Common myeloid progenitor, CD34-positive (primary cell): ENCODE measurements at regions not wholly inside any gene's neighbourhood (a gene's known extent, or its start where the extent isn't known, plus 50 kb on each side); places are given as distances from the start of the nearest gene placed in this dataset.

ENCODE experiments used
- CTCF ChIA-PET: fragments of 350-600 bp; sonication (Branson Sonifier 250); formaldehyde crosslinking; loops from one replicate; lab custom pipeline; 2021; ENCODE audit warnings: antibody characterized with exemption; lab: Charles Lee
- POLR2A ChIA-PET: fragments of 350-600 bp; sonication (Branson Sonifier 250); formaldehyde crosslinking; loops from one replicate; lab custom pipeline; 2021; ENCODE audit warnings: antibody characterized with exemption; lab: Charles Lee
- DNase-seq, 3 donors: peaks; one replicate each; pipeline versions ENCODE4 v3.0.0 to v3.0.0-alpha.2; 2013
- H3K27ac ChIP-seq, 2 experiments: 1 replicate in 1 of 2; 2 replicates in 1 of 2; pipeline ENCODE4 v1.7.0; 2013; ENCODE audit warnings: inconsistent platforms in 2 of 2, low read length in 2 of 2, mild to moderate bottlenecking in 2 of 2, low read depth in 1 of 2, moderate library complexity in 1 of 2; ENCODE audit not compliant: severe bottlenecking in 2 of 2, insufficient read depth in 1 of 2, poor library complexity in 1 of 2
- H3K27me3 ChIP-seq, 5 experiments: replicated peaks in 2 of 5; 1 replicate in 3 of 5; 2 replicates in 2 of 5; pipeline versions ENCODE4 v1.6.1 to v1.7.0; 2013; ENCODE audit warnings: low read length in 4 of 5, mild to moderate bottlenecking in 2 of 5, moderate library complexity in 2 of 5, inconsistent platforms in 1 of 5; ENCODE audit not compliant: insufficient read depth in 5 of 5, control insufficient read depth in 4 of 5
- H3K36me3 ChIP-seq, 4 experiments: 1 replicate in 2 of 4; 2 replicates in 2 of 4; pipeline versions ENCODE4 v1.6.1 to v1.7.0; 2013; ENCODE audit warnings: low read length in 3 of 4, control low read depth in 1 of 4, mild to moderate bottlenecking in 1 of 4; ENCODE audit not compliant: control insufficient read depth in 4 of 4, insufficient read depth in 4 of 4
- H3K4me1 ChIP-seq, 4 experiments: 1 replicate in 3 of 4; 2 replicates in 1 of 4; pipeline versions ENCODE4 v1.6.1 to v1.7.1; 2013; ENCODE audit warnings: low read length in 3 of 4, mild to moderate bottlenecking in 3 of 4, control low read depth in 1 of 4, inconsistent platforms in 1 of 4, moderate library complexity in 1 of 4; ENCODE audit not compliant: control insufficient read depth in 4 of 4, insufficient read depth in 4 of 4; ENCODE audit errors: control extremely low read depth in 1 of 4
- H3K4me3 ChIP-seq, 7 experiments: 1 replicate in 4 of 7; 2 replicates in 3 of 7; pipeline versions ENCODE4 v1.5.1 to v1.7.0; 2013; ENCODE audit warnings: mild to moderate bottlenecking in 7 of 7, low read length in 6 of 7, moderate library complexity in 6 of 7, inconsistent platforms in 2 of 7, low read depth in 2 of 7, control low read depth in 1 of 7; ENCODE audit not compliant: insufficient read depth in 4 of 7, control insufficient read depth in 1 of 7; ENCODE audit errors: extremely low read depth in 1 of 7
- H3K9me3 ChIP-seq, 5 experiments: 1 replicate in 4 of 5; 2 replicates in 1 of 5; pipeline versions ENCODE4 v1.6.1 to v1.7.1; 2013; ENCODE audit warnings: low read length in 4 of 5, mild to moderate bottlenecking in 2 of 5, inconsistent platforms in 1 of 5, low read depth in 1 of 5, moderate library complexity in 1 of 5; ENCODE audit not compliant: control insufficient read depth in 4 of 5, insufficient read depth in 2 of 5; ENCODE audit errors: control extremely low read depth in 1 of 5
- WGBS: methylation state at CpG from one replicate; pipeline ENCODE4 v1.1.5; 2013; ENCODE audit not compliant: insufficient coverage; 5-methylcytosine and 5-hydroxymethylcytosine counted together

GRCh38 chr16:35750701-35751104 is 2291.3 kb downstream of the TP53TG3F start:
- CTCF ChIA-PET = no interaction called here
- H3K4me1 ChIP-seq = no peaks in the 10 kb centered on the region
- H3K36me3 ChIP-seq = no peaks in the 10 kb centered on the region
- H3K27ac ChIP-seq = no peak overlapping the region
- no peak for DNase-seq
- POLR2A ChIA-PET = no interaction called here
- H3K4me3 ChIP-seq = no peak overlapping the region
- no peaks in the 10 kb centered on the region for H3K27me3 ChIP-seq
- H3K9me3 ChIP-seq = peaks cover 0 to 51% (median 24%) of the 10 kb centered on the region in 5 experiments
- WGBS = 100% methylated on average over 8 of the region's 13 CpGs

GRCh38 chr16:35751191-35751941 is 2292.0 kb downstream of the TP53TG3F start:
- WGBS = 89% methylated on average over 24 of the region's 24 CpGs
- H3K9me3 ChIP-seq = peaks cover 0 to 51% (median 24%) of the 10 kb centered on the region in 5 experiments

GRCh38 chr16:35752012-35752772 is 2292.8 kb downstream of the TP53TG3F start:
- POLR2A ChIA-PET = no interaction called here
- H3K4me1 ChIP-seq = no peaks in the 10 kb centered on the region
- no peak overlapping the region for H3K27ac ChIP-seq
- no peaks in the 10 kb centered on the region for H3K27me3 ChIP-seq
- WGBS = 86% methylated on average over 15 of the region's 18 CpGs
- no peaks in the 10 kb centered on the region for H3K36me3 ChIP-seq
- CTCF ChIA-PET = no interaction called here
- no peak overlapping the region for H3K4me3 ChIP-seq
- no peak for DNase-seq
- H3K9me3 ChIP-seq = peaks cover 0 to 51% (median 24%) of the 10 kb centered on the region in 5 experiments

More at GRCh38 chr16:35751191-35751941, 2292.0 kb downstream of the TP53TG3F start:
- H3K27me3 ChIP-seq = no peaks in the 10 kb centered on the region
- DNase-seq = no peak
- H3K4me3 ChIP-seq = no peak overlapping the region
- ChIA-PET CTCF (no interaction called here), POLR2A (no interaction called here)
- H3K36me3 ChIP-seq = no peaks in the 10 kb centered on the region
- H3K27ac ChIP-seq = no peak overlapping the region
- H3K4me1 ChIP-seq = no peaks in the 10 kb centered on the region

GRCh38 chr16:35752773-35753558 is 2293.6 kb downstream of the TP53TG3F start:
- 82% methylated on average over 22 of the region's 22 CpGs for WGBS
- H3K9me3 ChIP-seq = peaks cover 0 to 51% (median 23%) of the 10 kb centered on the region in 5 experiments
- DNase-seq = no peak
- no peaks in the 10 kb centered on the region for H3K27me3 ChIP-seq
- H3K4me1 ChIP-seq = no peaks in the 10 kb centered on the region
- no peaks in the 10 kb centered on the region for H3K36me3 ChIP-seq
- no peak overlapping the region for H3K27ac ChIP-seq
- POLR2A ChIA-PET = no interaction called here
- CTCF ChIA-PET = no interaction called here
- H3K4me3 ChIP-seq = no peak overlapping the region

- no peak for DNase-seq
- Histone ChIP-seq H3K9me3 (peaks cover under 1 to 51% (median 21%) of the 10 kb centered on the region in 5 experiments), H3K4me3 (no peak overlapping the region), H3K36me3 (no peaks in the 10 kb centered on the region), H3K27me3 (no peaks in the 10 kb centered on the region), H3K27ac (no peak overlapping the region), H3K4me1 (no peaks in the 10 kb centered on the region)
- CTCF ChIA-PET = no interaction called here
- POLR2A ChIA-PET = no interaction called here
- WGBS = 68% methylated on average over 7 of the region's 12 CpGs
Observed at GRCh38 chr16:35753559-35754390, 2294.4 kb downstream of the TP53TG3F start.

- CTCF ChIA-PET = no interaction called here
Observed at GRCh38 chr16:35754391-35755369, 2295.3 kb downstream of the TP53TG3F start.

More at GRCh38 chr16:35754391-35755369, 2295.3 kb downstream of the TP53TG3F start:
- POLR2A ChIA-PET = no interaction called here
- Histone ChIP-seq H3K4me3 (no peak overlapping the region), H3K27me3 (no peaks in the 10 kb centered on the region), H3K4me1 (no peaks in the 10 kb centered on the region), H3K9me3 (peaks cover 2 to 43% (median 21%) of the 10 kb centered on the region in 5 experiments), H3K27ac (no peak overlapping the region), H3K36me3 (no peaks in the 10 kb centered on the region)
- 82% methylated on average over 12 of the region's 12 CpGs for WGBS
- DNase-seq = no peak
